IMR-90 (cell line): ENCODE measurements at regions not wholly inside any gene's neighbourhood (a gene's known extent, or its start where the extent isn't known, plus 50 kb on each side); places are given as distances from the start of the nearest gene placed in this dataset.
A peak's percentile ranks its signal among the peaks of the same experiment; 100 is the strongest.

Experiments
- ATAC-seq: fragments of 200-7000 bp; cut with Tn5 transposase; 2 replicates; pipeline ENCODE4 v1.9.1; 2020; ENCODE audit warnings: low read depth, mild to moderate bottlenecking, moderate library complexity
- BruUV-seq: library from RNA; stranded (reverse); fragments of 400-500 nt; replicated peaks from 2 replicates; lab custom pipeline; 2021; lab: Mats Ljungman, UMichigan
- CTCF ChIA-PET: fragments of 300-600 bp; formaldehyde crosslinking; extraction: SDS; loops from one replicate; lab custom pipeline; 2021; ENCODE audit warnings: antibody characterized with exemption; lab: Yijun Ruan, JAX
- POLR2A ChIA-PET: fragments of 300-600 bp; sonication (Branson Sonifier 250); formaldehyde crosslinking; loops from one replicate; lab custom pipeline; 2022; ENCODE audit warnings: antibody characterized with exemption; ENCODE audit not compliant: unreplicated experiment; lab: Charles Lee
- DNase-seq: peaks from one replicate; pipeline ENCODE4 v3.0.0; 2013
- H2AFZ ChIP-seq: replicated peaks from 2 replicates; pipeline ENCODE3; 2013; ENCODE audit warnings: low read length, mild to moderate bottlenecking; ENCODE audit not compliant: poor library complexity
- H2AK5ac ChIP-seq: 2 replicates; pipeline ENCODE4 v1.6.1; 2013; ENCODE audit warnings: low read depth, low read length, inconsistent platforms
- H2AK9ac ChIP-seq: replicated peaks from 2 replicates; pipeline ENCODE3; 2013; ENCODE audit warnings: mild to moderate bottlenecking, low read depth, low read length, moderate library complexity; ENCODE audit not compliant: poor library complexity
- H2BK120ac ChIP-seq: 2 replicates; pipeline ENCODE4 v1.6.1; 2013; ENCODE audit warnings: low read depth, low read length, inconsistent platforms
- H2BK15ac ChIP-seq: 3 replicates; pipeline ENCODE4 v1.6.1; 2013; ENCODE audit warnings: low read depth, low read length, inconsistent platforms
- H2BK20ac ChIP-seq: 2 replicates; pipeline ENCODE4 v1.6.1; 2013; ENCODE audit warnings: low read depth, mild to moderate bottlenecking, inconsistent platforms, low read length, moderate library complexity
- H2BK5ac ChIP-seq: 2 replicates; pipeline ENCODE4 v1.6.1; 2013; ENCODE audit warnings: mild to moderate bottlenecking, low read depth, low read length, inconsistent platforms; ENCODE audit not compliant: poor library complexity, severe bottlenecking
- H3K14ac ChIP-seq: replicated peaks from 2 replicates; pipeline ENCODE4 v1.6.1; 2013; ENCODE audit warnings: low read depth, low read length, inconsistent platforms
- H3K18ac ChIP-seq: 2 replicates; pipeline ENCODE4 v1.6.1; 2013; ENCODE audit warnings: low read depth, low read length, control low read depth
- H3K23ac ChIP-seq: 2 replicates; pipeline ENCODE4 v1.6.1; 2013; ENCODE audit warnings: low read depth, low read length, inconsistent platforms
- H3K27ac ChIP-seq: 2 replicates; pipeline ENCODE4 v1.5.1; 2013; ENCODE audit warnings: mild to moderate bottlenecking, control low read depth, low read length; ENCODE audit not compliant: insufficient read depth
- H3K27me3 ChIP-seq: 2 replicates; pipeline ENCODE4 v1.6.1; 2013; ENCODE audit warnings: low read length; ENCODE audit not compliant: control insufficient read depth, insufficient read depth
- H3K36me3 ChIP-seq: 2 replicates; pipeline ENCODE4 v1.6.1; 2013; ENCODE audit warnings: low read length, mixed read lengths; ENCODE audit not compliant: control insufficient read depth, insufficient read depth
- H3K4ac ChIP-seq: 2 replicates; pipeline ENCODE4 v1.6.1; 2013; ENCODE audit warnings: low read depth, low read length, inconsistent platforms
- H3K4me1 ChIP-seq: 2 replicates; pipeline ENCODE4 v1.6.1; 2013; ENCODE audit warnings: low read length, mixed read lengths; ENCODE audit not compliant: control insufficient read depth, insufficient read depth
- H3K4me2 ChIP-seq: 2 replicates; pipeline ENCODE4 v1.6.1; 2013; ENCODE audit warnings: low read depth, mild to moderate bottlenecking, control low read depth, low read length, moderate library complexity
- H3K4me3 ChIP-seq: 2 replicates; pipeline ENCODE4 v1.5.1; 2013; ENCODE audit warnings: low read depth, mild to moderate bottlenecking, control low read depth, low read length, moderate library complexity; ENCODE audit not compliant: insufficient read depth
- H3K56ac ChIP-seq: 2 replicates; pipeline ENCODE4 v1.6.1; 2013; ENCODE audit warnings: low read length, inconsistent platforms; ENCODE audit not compliant: insufficient read depth; ENCODE audit errors: extremely low read depth
- H3K79me1 ChIP-seq, 2 experiments: 2 replicates each; pipeline ENCODE4 v1.6.1; 2013; ENCODE audit warnings: low read length in 2 of 2, inconsistent platforms in 1 of 2, low read depth in 1 of 2
- H3K9ac ChIP-seq: 2 replicates; pipeline ENCODE4 v1.6.1; 2013; ENCODE audit warnings: low read depth, low read length, control low read depth
- H3K9me1 ChIP-seq: 2 replicates; pipeline ENCODE4 v1.6.1; 2013; ENCODE audit warnings: low read length, inconsistent platforms; ENCODE audit not compliant: insufficient read depth
- H3K9me3 ChIP-seq: 2 replicates; pipeline ENCODE4 v1.6.1; 2013; ENCODE audit warnings: low read length; ENCODE audit not compliant: control insufficient read depth, insufficient read depth
- H4K20me1 ChIP-seq: 2 replicates; pipeline ENCODE4 v1.6.1; 2013; ENCODE audit warnings: low read length, inconsistent platforms; ENCODE audit not compliant: insufficient read depth
- H4K5ac ChIP-seq: 2 replicates; pipeline ENCODE4 v1.6.1; 2013; ENCODE audit warnings: mild to moderate bottlenecking, low read depth, low read length, control low read depth
- H4K8ac ChIP-seq, 2 experiments: 2 replicates each; pipeline ENCODE4 v1.6.1; 2013; ENCODE audit warnings: low read depth in 2 of 2, low read length in 2 of 2, control low read depth in 1 of 2, inconsistent platforms in 1 of 2
- H4K91ac ChIP-seq: 2 replicates; pipeline ENCODE4 v1.6.1; 2013; ENCODE audit warnings: low read depth, low read length, inconsistent platforms; ENCODE audit not compliant: insufficient read depth
- CHD1 ChIP-seq: IDR thresholded peaks from 2 replicates; pipeline ENCODE4 v1.6.1; 2012; ENCODE audit warnings: low read depth, low read length, improper control_type of control experiment
- CTCF ChIP-seq: conservative IDR thresholded peaks from 2 replicates; pipeline ENCODE4 v1.5.1; 2012; ENCODE audit warnings: mild to moderate bottlenecking, low read depth, low read length, improper control_type of control experiment
- MAFK ChIP-seq: IDR thresholded peaks from 2 replicates; pipeline ENCODE4 v1.6.1; 2012; ENCODE audit warnings: low read depth, low read length, improper control_type of control experiment
- MXI1 ChIP-seq: IDR thresholded peaks from 2 replicates; pipeline ENCODE4 v1.6.1; 2012; ENCODE audit warnings: low read depth, mild to moderate bottlenecking, low read length, moderate library complexity, borderline replicate concordance
- NFE2L2 ChIP-seq: fragments of 150-350 bp; IDR thresholded peaks from 2 replicates; pipeline ENCODE4 v1.6.1; 2016; ENCODE audit warnings: low read depth, mild to moderate bottlenecking, low read length
- RAD21 ChIP-seq: IDR thresholded peaks from 2 replicates; pipeline ENCODE4 v1.6.1; 2012; ENCODE audit warnings: low read length, improper control_type of control experiment
- SMC3 ChIP-seq: fragments of 150-350 bp; IDR thresholded peaks from 2 replicates; pipeline ENCODE4 v1.6.1; 2016; ENCODE audit warnings: low read depth, mild to moderate bottlenecking, antibody characterized with exemption, low read length, moderate library complexity
- WGBS, 2 experiments: methylation state at CpG; one replicate each; pipeline versions ENCODE4 v1.1.5 to v1.1.7; 2013; ENCODE audit warnings: missing lambda C conversion rate in 2 of 2; ENCODE audit not compliant: insufficient read length in 1 of 2; ENCODE audit errors: extremely low coverage in 2 of 2; 5-methylcytosine and 5-hydroxymethylcytosine counted together
- dilution Hi-C: fragments of 300-500 bp; cut with HindIII; formaldehyde crosslinking; loops from one replicate; pipeline ENCODE4 v1.14.3; 2018; ENCODE audit warnings: low sequenced_read_pairs; ENCODE audit not compliant: unreplicated experiment
- in situ Hi-C: fragments of 300-500 bp; cut with MboI; formaldehyde crosslinking; loops from 3 replicates; pipeline ENCODE4 v1.14.3; 2019; ENCODE audit warnings: low sequenced_read_pairs, inconsistent platforms, mixed read lengths
- intact Hi-C: fragments of 100-400 bp; cut with micrococcal nuclease; formaldehyde crosslinking; loops from 2 replicates; pipeline ENCODE4 v1.10.0; 2022
- TF ChIP-seq, protein P1 (sequence below): fragments of 150-350 bp; IDR thresholded peaks from 2 replicates; pipeline ENCODE4 v1.6.1; 2016; ENCODE audit warnings: low read depth, mild to moderate bottlenecking, low read length, moderate library complexity, borderline replicate concordance

GRCh38 chr5:74111764-74112163 is 485.8 kb downstream of the ARHGEF28 start:
- Histone ChIP-seq H2AFZ (no peak overlapping the region), H3K79me1 (no peaks in the 10 kb centered on the region), H4K8ac (no peak overlapping the region), H2BK5ac (no peak overlapping the region), H4K91ac (no peak overlapping the region), H3K4me2 (no peak overlapping the region), H4K20me1 (no peaks in the 10 kb centered on the region), H4K5ac (no peak overlapping the region), H3K4me3 (no peak overlapping the region), H2AK5ac (no peak overlapping the region), H3K27me3 (peaks cover 9% of the 10 kb centered on the region), H3K36me3 (no peaks in the 10 kb centered on the region), H3K9me1 (no peaks in the 10 kb centered on the region), H3K9ac (no peak overlapping the region), H3K14ac (no peak overlapping the region), H2BK20ac (no peak overlapping the region), H3K4me1 (no peaks in the 10 kb centered on the region), H3K27ac (no peak overlapping the region), H2BK15ac (no peak overlapping the region), H3K56ac (no peak overlapping the region), H2AK9ac (no peak overlapping the region), H2BK120ac (no peak overlapping the region), H3K23ac (no peak overlapping the region), H3K9me3 (no peaks in the 10 kb centered on the region), H3K18ac (no peak overlapping the region), H3K4ac (no peak overlapping the region)
- in situ Hi-C loops (no loop called here), intact Hi-C loops (no loop called here), dilution Hi-C loops (no loop called here)
- ATAC-seq, result no peak
- BruUV-seq, result no TSS peak
- ChIA-PET POLR2A (no interaction called here), CTCF (no interaction called here)
- DNase-seq, result peak; percentile 12
- no CpG with 5 or more reads among the region's 2 CpGs for WGBS, 2 experiments
- TF ChIP-seq RAD21 (no peak), CHD1 (no peak), MAFK (no peak), MXI1 (no peak), NFE2L2 (no peak), SMC3 (no peak), CTCF (no peak)
- TF ChIP-seq, protein P1, sequence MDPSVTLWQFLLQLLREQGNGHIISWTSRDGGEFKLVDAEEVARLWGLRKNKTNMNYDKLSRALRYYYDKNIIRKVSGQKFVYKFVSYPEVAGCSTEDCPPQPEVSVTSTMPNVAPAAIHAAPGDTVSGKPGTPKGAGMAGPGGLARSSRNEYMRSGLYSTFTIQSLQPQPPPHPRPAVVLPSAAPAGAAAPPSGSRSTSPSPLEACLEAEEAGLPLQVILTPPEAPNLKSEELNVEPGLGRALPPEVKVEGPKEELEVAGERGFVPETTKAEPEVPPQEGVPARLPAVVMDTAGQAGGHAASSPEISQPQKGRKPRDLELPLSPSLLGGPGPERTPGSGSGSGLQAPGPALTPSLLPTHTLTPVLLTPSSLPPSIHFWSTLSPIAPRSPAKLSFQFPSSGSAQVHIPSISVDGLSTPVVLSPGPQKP, result no peak
